ENCODE measurements at regions not wholly inside any gene's neighbourhood (a gene's known extent, or its start where the extent isn't known, plus 50 kb on each side); places are given as distances from the start of the nearest gene placed in this dataset.

- DNase-seq, result no peak
Measured at GRCh38 chr11:81080476-81080875, 1639.6 kb upstream of the TENM4 start.

GRCh38 chr11:81072273-81072672, 1631.4 kb upstream of the TENM4 start:
- DNase-seq, result no peak

- peak; percentile 46 for DNase-seq
Measured at GRCh38 chr11:81071606-81072005, 1630.8 kb upstream of the TENM4 start.

GRCh38 chr11:81070948-81071347, 1630.1 kb upstream of the TENM4 start:
- peak; percentile 91 for DNase-seq

GRCh38 chr11:81059356-81059755, 1618.5 kb upstream of the TENM4 start:
- DNase-seq, result no peak

GRCh38 chr11:81052344-81053158, 1611.7 kb upstream of the TENM4 start:
- DNase-seq, result no peak

- DNase-seq, result no peak
Measured at GRCh38 chr11:81039916-81040524, 1599.2 kb upstream of the TENM4 start.

DNA sequence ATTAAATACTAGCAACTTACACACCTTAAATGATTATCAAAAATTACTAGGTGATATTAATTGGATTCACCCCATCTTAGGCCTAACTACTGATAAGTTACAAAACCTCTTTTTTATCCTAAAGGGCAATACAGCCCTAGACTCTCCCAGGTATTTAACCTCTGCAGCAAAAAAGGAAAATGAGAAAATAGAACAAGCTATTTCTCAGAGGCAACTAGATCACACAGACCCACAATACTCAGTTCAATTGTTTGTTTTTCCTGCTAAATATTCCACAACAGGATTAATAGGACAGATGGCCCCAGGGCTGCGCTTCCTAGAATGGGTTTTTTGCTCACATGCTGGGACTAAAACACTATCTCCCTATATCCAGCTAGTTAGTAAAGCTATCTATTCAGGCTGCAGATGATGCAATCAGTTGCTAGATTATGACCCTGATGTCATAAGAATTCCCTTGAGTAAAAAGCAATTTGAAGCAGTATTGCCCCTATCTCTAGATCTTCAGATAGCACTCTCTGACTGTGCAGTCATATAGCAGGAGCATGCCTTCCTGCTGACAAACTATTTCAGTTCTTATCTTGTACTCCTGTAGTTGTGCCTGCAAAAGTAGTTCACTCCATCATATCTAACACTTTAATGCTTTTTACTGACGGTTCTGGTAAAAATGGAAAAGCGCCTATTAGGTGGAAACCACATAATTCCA, 1595.5 kb upstream of the TENM4 start:
- DNase-seq, result no peak

DNA sequence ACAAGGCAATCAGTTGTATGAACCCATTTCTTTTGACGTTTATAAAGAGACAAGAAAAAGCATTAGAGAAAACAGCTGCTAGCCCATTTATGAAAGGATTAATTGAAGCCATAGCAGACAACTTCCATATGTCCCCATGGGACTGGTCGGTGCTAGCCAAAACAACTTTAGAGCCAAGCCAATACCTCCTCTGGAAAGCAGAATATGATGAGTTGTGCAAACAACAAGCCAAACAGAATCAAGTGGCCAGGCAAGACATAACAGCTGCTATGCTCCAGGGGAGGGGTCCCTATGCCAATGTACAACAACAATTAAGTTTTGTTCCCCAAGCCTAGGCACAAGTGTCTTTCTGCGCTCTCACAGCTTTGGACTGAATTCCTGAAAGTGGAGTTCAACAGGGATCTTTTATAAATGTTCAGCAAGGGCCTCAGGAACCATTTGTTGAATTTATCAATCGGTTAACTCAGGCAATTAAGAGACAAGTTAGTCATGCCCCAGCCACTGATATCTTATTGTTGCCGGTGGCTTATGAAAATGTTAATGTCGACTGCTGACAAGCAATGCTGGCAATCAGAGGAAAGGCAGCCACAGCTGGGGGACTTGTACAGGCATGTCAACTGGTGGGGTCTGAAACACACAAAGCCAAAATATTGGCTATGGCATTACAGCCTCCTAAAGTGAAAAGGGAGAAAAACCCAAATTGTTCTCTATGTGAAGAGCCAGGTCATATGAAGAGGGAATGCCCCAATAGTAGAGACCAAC, 1593.1 kb upstream of the TENM4 start:
- no peak for DNase-seq

DNA sequence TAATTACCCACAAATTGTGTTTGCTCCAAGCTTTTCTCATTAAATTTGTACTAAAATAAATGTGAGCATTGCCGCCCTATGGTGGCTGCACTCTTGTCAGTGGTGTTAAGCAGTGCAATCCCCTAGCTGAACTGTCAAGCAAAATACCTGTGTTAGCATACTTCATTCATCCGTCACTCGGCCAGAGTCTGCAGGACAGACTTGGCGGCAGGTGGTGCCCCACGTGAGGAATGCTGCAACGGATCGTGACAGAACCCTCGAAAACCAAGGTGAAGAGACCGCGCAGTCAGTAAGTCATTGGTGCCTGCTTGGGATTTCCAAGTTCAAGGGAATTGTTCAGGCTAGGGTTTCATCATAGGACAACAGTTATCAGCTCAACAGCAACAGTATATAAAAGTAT, 1592.1 kb upstream of the TENM4 start:
- no peak for DNase-seq

DNA sequence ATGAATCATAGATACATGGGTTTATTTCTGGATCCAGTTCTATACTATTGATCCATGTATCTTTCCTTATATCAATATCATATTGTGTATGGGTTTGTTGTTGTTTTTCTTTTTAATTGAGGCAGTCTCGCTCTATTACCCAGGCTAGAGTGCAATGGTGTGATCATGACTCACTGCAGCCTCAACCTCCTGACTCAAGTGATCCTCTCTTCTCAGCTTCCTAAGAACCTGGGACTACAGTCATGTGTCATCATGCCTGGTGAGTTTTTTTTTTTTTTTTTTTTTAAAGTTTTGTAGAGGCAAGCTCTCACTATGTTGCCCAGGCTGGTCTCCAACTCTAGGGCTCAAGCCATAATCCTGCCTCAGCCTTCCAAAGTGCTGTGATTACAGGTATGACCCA, 1589.4 kb upstream of the TENM4 start:
- no peak for DNase-seq

DNA sequence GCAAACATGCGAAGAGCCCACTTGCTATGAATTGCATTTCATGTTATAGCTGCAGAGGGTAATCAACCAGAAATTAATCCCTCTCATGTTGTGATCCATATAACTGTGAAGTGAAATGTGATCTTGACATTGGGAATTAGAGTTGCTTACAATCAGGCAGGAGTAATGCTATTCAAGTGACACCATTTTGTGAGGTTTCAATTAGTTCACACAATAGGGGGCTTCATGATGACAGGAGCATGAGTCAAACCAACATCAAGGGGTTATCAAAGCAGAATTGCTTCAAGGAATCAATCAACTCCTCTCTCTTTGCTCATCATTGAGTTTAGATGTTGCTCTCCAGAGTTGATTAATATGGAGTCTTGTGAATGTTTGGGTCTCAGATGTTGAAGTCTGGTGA, 1585.2 kb upstream of the TENM4 start:
- DNase-seq, result no peak

- DNase-seq, result no peak
Measured at GRCh38 chr11:81022057-81022456, 1581.2 kb upstream of the TENM4 start.

DNA sequence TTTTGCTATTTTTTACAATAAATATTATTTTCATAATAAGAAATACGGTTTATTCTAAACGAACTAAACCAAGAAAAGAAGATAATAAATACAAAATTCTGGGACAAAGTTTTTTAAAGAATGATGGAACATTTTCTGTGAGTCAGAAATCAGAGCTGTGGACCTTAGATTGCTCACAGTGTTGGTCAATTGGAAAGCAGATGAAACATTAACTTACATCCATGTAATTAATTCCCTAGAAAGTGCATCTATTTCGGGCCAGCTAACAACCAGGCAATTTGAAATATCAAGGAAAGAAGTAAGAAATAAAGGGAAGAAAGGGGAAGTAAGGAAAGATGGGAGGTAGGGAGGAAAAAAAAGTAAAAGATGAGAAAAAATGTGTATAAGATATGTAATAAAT, 1569.8 kb upstream of the TENM4 start:
- DNase-seq, result no peak

DNA sequence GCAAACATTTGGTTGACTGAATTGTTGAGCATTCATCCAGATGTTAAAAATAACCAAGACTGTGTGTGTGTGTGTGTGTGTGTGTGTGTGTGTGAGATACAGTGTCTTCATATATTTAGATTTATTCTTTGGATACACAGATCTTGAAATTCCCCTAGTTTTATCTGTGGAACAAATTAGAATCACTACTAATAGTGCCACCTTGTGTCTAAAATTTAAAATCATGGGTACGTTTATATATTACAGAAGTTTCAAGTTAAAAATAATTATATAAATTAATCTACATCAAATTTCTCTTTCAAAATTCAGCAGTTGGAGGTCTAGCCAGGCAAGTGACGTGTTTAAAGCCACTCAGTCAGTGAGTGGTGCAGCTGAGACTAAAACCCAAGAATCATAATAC, 1566.2 kb upstream of the TENM4 start:
- no peak for DNase-seq

- DNase-seq, result peak; percentile 51
Measured at GRCh38 chr11:81005595-81005994, 1564.8 kb upstream of the TENM4 start.

DNA sequence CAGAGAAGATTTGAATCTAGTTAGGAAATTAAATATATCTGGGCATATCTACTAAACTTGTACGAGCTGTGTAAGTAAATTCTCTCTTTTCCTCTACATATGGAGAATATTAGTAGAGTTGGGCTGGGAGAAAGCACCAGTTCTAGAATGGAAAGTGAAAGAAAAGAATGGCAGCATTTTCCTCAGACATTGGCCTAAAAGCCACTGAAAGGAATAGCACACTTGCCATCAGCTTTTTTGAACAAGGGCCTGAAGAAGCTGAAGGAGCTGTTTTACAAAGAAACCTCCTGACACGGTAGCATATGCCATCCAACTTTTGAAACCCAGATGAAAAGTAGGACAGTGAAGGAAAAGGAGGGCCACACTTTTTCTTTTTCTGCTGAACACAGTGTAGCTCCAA, 1563.7 kb upstream of the TENM4 start:
- no peak for DNase-seq

DNA sequence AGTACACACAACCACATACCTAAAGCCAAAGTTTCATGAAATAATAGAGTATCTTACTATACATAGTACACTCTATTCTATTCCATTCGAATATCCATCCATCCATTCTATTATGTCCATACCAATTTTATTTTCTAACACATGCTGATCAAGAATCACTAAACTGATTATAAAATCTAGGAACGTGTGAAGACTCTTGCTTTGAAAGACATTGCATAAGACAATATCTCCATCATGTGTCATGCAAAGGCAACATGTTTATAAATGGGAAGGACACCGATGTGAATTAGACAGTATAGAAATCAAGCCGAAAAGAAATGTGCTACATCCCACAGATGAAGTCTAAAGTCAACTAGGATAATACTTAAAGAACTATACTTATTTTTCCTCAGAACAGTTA, 1561.5 kb upstream of the TENM4 start:
- DNase-seq, result no peak

- DNase-seq, result no peak
Measured at GRCh38 chr11:81000735-81001134, 1559.9 kb upstream of the TENM4 start.

DNA sequence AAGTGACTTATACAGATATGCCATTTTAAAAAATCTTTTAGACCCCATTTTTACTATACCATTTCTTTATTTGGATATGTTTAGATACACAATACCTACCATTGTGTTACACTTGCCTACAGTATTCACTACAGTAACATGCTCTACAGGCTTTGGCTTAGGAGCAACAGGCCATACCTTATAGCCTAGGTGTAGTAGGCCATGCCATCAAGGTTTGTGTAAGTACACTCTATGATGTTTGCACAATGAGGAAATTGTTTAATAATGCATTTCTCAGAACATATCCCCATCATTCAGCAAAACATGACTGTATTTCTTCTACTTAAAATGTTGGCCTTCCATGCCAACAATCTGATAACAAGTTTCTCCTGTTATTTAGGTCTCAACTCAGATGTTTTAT, 1559.5 kb upstream of the TENM4 start:
- DNase-seq, result no peak

DNA sequence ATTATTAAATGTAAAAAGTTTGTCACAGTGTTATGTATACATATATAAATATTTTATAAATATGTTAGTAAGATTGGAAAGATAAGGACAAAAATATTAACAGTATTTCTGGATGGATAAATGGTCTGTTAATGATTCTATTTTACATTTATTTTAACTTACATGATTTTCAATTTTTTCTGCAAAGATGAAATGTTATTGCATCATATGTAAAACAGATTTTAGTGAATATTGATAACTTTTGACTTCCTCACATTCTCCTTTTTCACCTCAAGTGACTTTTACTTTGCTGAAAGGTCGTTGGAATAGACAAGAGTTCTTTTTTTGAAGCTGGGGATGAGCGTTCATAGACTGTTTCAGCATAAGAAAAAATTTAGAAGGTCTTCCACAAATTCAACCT, 1554.7 kb upstream of the TENM4 start:
- DNase-seq, result no peak

DNA sequence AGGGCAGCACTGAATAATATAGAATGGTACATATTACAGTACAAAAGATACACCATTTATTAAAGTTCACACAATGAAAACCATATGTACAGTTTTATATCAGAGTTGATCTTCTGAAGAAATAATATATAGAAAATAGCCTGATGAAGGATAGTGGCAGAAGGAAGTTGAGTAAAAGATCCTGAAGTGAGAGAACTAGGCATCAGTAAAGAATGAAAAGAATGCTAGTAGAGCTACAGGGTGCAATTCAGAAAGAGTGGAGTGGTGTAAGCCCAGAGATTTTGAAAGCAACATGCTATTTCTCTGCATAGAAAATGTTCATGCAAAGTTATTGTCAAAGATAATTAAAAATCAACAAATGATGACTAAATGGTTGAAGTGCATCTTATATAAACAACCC, 1552.7 kb upstream of the TENM4 start:
- no peak for DNase-seq

GRCh38 chr11:80990885-80991284, 1550.1 kb upstream of the TENM4 start:
- DNase-seq, result no peak
